ENCODE measurements at regions not wholly inside any gene's neighbourhood (a gene's known extent, or its start where the extent isn't known, plus 50 kb on each side); places are given as distances from the start of the nearest gene placed in this dataset.
"Not testable (repeated sequence)": the region's sequence is repeated elsewhere in the genome, so short reads cannot be mapped to it uniquely, and the experiment has no call there.

DNA sequence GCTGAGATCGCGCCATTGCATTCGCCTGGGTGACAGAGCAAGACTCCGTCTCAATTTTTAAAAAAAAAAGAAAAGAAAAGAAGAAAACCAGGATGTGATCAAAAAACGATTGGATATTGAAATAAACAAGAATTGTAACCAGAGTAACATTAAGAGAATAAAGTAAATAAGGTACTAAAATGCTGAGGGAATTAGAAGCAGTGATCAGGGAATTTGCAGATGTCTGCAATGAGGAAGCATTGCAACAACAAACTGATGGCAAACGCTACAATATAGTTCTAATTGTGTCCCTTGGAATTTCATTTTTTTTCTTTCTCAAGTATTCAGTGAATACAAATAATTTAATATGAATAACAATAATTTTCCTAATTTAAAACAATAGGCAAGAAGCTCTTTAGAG, 1077.5 kb downstream of the TBL1XR1 start:
- Histone ChIP-seq H4K20me1 (ENCODE audit: insufficient read depth, low read length) (no peaks in the 10 kb centered on the region), H3K4me3 (ENCODE audit: low read depth, low read length, poor library complexity, severe bottlenecking) (no peak overlapping the region), H3K36me3 (ENCODE audit: insufficient read depth, low read length) (no peaks in the 10 kb centered on the region), H3K9me2 (ENCODE audit: insufficient read depth, low read length) (no peaks in the 10 kb centered on the region), H3K9me3 (ENCODE audit: low read length) (no peaks in the 10 kb centered on the region), H3K4me2 (ENCODE audit: low read length) (no peak overlapping the region), H3K4me1 (ENCODE audit: insufficient read depth, low read length, poor library complexity, severe bottlenecking) (no peaks in the 10 kb centered on the region), H3K27ac (ENCODE audit: low read depth, low read length, poor library complexity, severe bottlenecking) (no peak overlapping the region), H2AFZ (ENCODE audit: low read length) (no peak overlapping the region), H3K79me2 (ENCODE audit: insufficient read depth, low read depth, low read length) (no peaks in the 10 kb centered on the region)
- CTCF ChIA-PET (ENCODE audit: unreplicated experiment) = no interaction called here
- intact Hi-C loops (cut with micrococcal nuclease; ENCODE audit: unreplicated experiment) = no loop called here
- no TSS peak for BruUV-seq (replicated peaks)
- DNase-seq (ENCODE audit: low spot score) = no peak
- POLR2A ChIA-PET = interaction anchor here (1.3 kb wide), 1 partner anchor 8 kb away, joined by 3 read pairs; no protein-coding TSS in a partner anchor
- TF ChIP-seq EZH2phosphoT487 (IDR thresholded peaks at IDR 0.05; ENCODE audit: borderline replicate concordance, low read depth, low read length) (no peak), CTCF (conservative IDR thresholded peaks at IDR 0.05; ENCODE audit: low read length) (no peak)

- CTCF ChIA-PET (ENCODE audit: unreplicated experiment) = no interaction called here
- no peak for TF ChIP-seq CTCF (conservative IDR thresholded peaks at IDR 0.05; ENCODE audit: low read length)
- no peaks in the 10 kb centered on the region for H3K9me2 ChIP-seq (ENCODE audit: insufficient read depth, low read length)
Measured at GRCh38 chr3:176106380-176106779, 1090.9 kb downstream of the TBL1XR1 start.

DNA sequence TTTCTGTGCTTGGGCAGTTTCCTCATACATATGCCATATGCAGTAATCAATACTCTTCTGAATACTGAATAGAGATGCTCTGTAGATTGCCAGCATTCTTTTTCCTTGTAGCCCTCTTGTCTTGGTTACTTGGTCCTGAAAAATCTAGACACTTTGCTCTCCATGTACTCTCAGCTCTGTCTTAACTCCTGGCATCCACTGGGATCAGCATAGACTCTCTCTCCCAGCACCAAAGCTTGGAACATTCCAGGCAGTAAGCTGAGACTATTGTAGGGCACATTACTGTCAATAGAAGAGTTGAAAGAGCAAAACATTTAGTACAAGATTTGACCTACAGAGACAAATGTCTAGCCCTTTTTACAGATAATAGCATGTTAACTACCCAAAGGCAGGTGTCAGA, 1100.3 kb downstream of the TBL1XR1 start:
- no peak for DNase-seq (ENCODE audit: low spot score)
- H3K9me2 ChIP-seq (ENCODE audit: insufficient read depth, low read length) = no peaks in the 10 kb centered on the region
- TF ChIP-seq CTCF (conservative IDR thresholded peaks at IDR 0.05; ENCODE audit: low read length) (no peak), EZH2phosphoT487 (IDR thresholded peaks at IDR 0.05; ENCODE audit: borderline replicate concordance, low read depth, low read length) (no peak)
- H3K79me2 ChIP-seq (ENCODE audit: insufficient read depth, low read depth, low read length) = no peaks in the 10 kb centered on the region
- CTCF ChIA-PET (ENCODE audit: unreplicated experiment) = no interaction called here
- no peak overlapping the region for H3K4me3 ChIP-seq (ENCODE audit: low read depth, low read length, poor library complexity, severe bottlenecking)
- POLR2A ChIA-PET = no interaction called here
- H3K9me3 ChIP-seq (ENCODE audit: low read length) = no peaks in the 10 kb centered on the region
- H4K20me1 ChIP-seq (ENCODE audit: insufficient read depth, low read length) = no peaks in the 10 kb centered on the region
- no peak overlapping the region for H3K27ac ChIP-seq (ENCODE audit: low read depth, low read length, poor library complexity, severe bottlenecking)
- intact Hi-C loops (cut with micrococcal nuclease; ENCODE audit: unreplicated experiment) = no loop called here
- no peak overlapping the region for H2AFZ ChIP-seq (ENCODE audit: low read length)
- BruUV-seq (replicated peaks) = no TSS peak
- H3K36me3 ChIP-seq (ENCODE audit: insufficient read depth, low read length) = no peaks in the 10 kb centered on the region
- H3K4me1 ChIP-seq (ENCODE audit: insufficient read depth, low read length, poor library complexity, severe bottlenecking) = no peaks in the 10 kb centered on the region
- H3K4me2 ChIP-seq (ENCODE audit: low read length) = no peak overlapping the region

More at GRCh38 chr3:176106380-176106779, 1090.9 kb downstream of the TBL1XR1 start:
- no peak overlapping the region for H2AFZ ChIP-seq (ENCODE audit: low read length)
- intact Hi-C loops (cut with micrococcal nuclease; ENCODE audit: unreplicated experiment) = no loop called here
- no peaks in the 10 kb centered on the region for H3K4me1 ChIP-seq (ENCODE audit: insufficient read depth, low read length, poor library complexity, severe bottlenecking)
- H3K79me2 ChIP-seq (ENCODE audit: insufficient read depth, low read depth, low read length) = no peaks in the 10 kb centered on the region
- no peak overlapping the region for H3K27ac ChIP-seq (ENCODE audit: low read depth, low read length, poor library complexity, severe bottlenecking)
- DNase-seq (ENCODE audit: low spot score) = no peak
- no peaks in the 10 kb centered on the region for H3K36me3 ChIP-seq (ENCODE audit: insufficient read depth, low read length)
- H4K20me1 ChIP-seq (ENCODE audit: insufficient read depth, low read length) = no peaks in the 10 kb centered on the region
- no peak overlapping the region for H3K4me3 ChIP-seq (ENCODE audit: low read depth, low read length, poor library complexity, severe bottlenecking)
- H3K9me3 ChIP-seq (ENCODE audit: low read length) = no peaks in the 10 kb centered on the region
- no TSS peak for BruUV-seq (replicated peaks)
- POLR2A ChIA-PET = no interaction called here
- H3K4me2 ChIP-seq (ENCODE audit: low read length) = no peak overlapping the region

DNA sequence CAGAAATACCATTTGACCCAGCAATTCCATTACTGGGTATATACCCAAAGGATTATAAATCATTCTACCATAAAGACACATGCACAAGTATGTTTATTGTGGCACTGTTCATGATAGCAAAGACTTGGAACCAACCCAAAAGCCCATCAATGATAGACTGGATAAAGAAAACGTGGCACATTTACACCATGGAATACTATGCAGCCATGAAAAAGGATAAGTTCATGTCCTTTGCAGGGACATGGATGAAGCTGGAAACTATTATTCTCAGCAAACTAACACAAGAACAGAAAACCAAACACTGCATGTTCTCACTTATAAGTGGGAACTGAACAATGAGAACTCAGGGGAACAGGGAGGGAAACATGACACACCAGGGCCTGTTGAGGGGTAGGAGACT, 1103.4 kb downstream of the TBL1XR1 start:
- H3K9me2 ChIP-seq (ENCODE audit: insufficient read depth, low read length); H3K4me3 ChIP-seq (ENCODE audit: low read depth, low read length, poor library complexity, severe bottlenecking); H4K20me1 ChIP-seq (ENCODE audit: insufficient read depth, low read length); H3K27ac ChIP-seq (ENCODE audit: low read depth, low read length, poor library complexity, severe bottlenecking); H3K36me3 ChIP-seq (ENCODE audit: insufficient read depth, low read length); H3K79me2 ChIP-seq (ENCODE audit: insufficient read depth, low read depth, low read length); BruUV-seq (replicated peaks); H2AFZ ChIP-seq (ENCODE audit: low read length); CTCF ChIA-PET (ENCODE audit: unreplicated experiment); DNase-seq (ENCODE audit: low spot score); POLR2A ChIA-PET; H3K9me3 ChIP-seq (ENCODE audit: low read length); H3K4me1 ChIP-seq (ENCODE audit: insufficient read depth, low read length, poor library complexity, severe bottlenecking); H3K4me2 ChIP-seq (ENCODE audit: low read length); intact Hi-C loops (cut with micrococcal nuclease; ENCODE audit: unreplicated experiment): not testable (repeated sequence)
